ENCODE measurements at regions not wholly inside any gene's neighbourhood (a gene's known extent, or its start where the extent isn't known, plus 50 kb on each side); places are given as distances from the start of the nearest gene placed in this dataset.

DNA sequence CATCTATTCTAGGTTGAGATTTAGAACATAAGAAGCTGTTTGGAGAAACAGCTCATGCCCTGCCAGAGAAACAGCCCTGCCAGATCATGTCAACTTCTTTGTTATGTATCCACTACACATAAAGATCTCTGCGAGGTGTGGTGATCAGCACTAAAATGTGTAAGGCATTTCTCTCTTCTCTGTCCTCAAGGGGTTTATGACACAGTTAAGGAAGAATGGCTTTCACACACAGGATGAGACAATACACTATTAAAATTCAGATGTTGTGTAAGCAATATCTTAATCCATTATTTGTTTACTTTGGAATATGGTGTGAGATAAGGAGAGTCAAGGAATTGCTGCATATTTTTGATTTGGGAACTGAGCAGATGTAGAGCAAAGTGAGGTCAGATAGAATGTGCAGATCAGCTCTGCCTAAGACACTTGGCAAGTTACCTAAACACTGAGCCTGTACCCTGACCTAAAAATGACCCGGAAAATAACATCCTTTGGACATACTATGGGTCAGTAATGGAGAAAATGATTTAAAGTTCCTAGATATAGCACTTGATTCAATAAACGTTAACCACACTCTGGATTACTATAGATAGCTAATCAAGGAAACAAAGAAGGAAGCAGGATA lies 434.7 kb upstream of the PDZRN3 start:
- WGBS (ENCODE audit: insufficient coverage) = no CpG with 5 or more reads among the region's 3 CpGs
- no peaks in the 10 kb centered on the region for H3K9me3 ChIP-seq

DNA sequence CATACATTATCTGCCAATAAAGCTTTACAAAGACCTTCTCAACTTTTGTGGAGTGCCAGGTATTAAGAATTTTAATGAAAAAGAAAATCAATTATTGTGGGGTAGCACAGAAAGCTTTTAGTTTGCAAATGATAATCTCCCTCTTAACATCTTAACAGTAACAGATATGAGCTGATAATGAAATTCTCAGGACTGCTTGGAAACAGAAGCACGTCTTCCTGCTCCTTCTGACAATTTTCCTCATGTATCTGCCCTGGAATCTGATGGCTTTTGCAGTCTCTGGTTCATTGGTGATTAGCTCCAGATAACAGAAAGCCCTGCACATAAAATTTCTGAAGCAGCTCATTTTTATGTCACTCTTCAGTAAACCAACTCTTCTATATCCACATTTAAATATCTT lies 432.4 kb upstream of the PDZRN3 start:
- 22% methylated on average over 1 of the region's 1 CpG for WGBS (ENCODE audit: insufficient coverage)
- POLR2A ChIA-PET = no interaction called here
- peaks cover 10 to 25% (median 21%) of the 10 kb centered on the region in 3 donors for H3K9me3 Mint-ChIP-seq

More for the DNA sequence above, 434.7 kb upstream of the PDZRN3 start:
- Mint-ChIP-seq H3K27ac (no peak overlapping the region), H3K4me1 (no peaks in the 10 kb centered on the region), H3K9me3 (peaks cover 7 to 23% (median 22%) of the 10 kb centered on the region in 3 donors), H3K4me3 (no peak overlapping the region), H3K27me3 (no peaks in the 10 kb centered on the region), H3K36me3 (no peaks in the 10 kb centered on the region)
- H3K4me1 ChIP-seq (ENCODE audit: control insufficient read depth in 1 of 2, extremely low read depth in 1 of 2, insufficient read depth in 2 of 2, low read length in 2 of 2) = no peaks in the 10 kb centered on the region
- CTCF ChIA-PET = no interaction called here
- DNase-seq = no peak
- no peaks in the 10 kb centered on the region for H3K36me3 ChIP-seq (ENCODE audit: control insufficient read depth in 2 of 2, extremely low read depth in 1 of 2, insufficient read depth in 1 of 2, low read length in 1 of 2)
- no peak overlapping the region for H3K27ac ChIP-seq (ENCODE audit: low read length)
- POLR2A ChIA-PET = no interaction called here
- no peak overlapping the region for H3K4me3 ChIP-seq (ENCODE audit: control insufficient read depth in 1 of 2, extremely low read depth in 1 of 2, low read length in 1 of 2)
- ATAC-seq (replicated peaks in 1 of 4) = no peak
- H3K27me3 ChIP-seq (replicated peaks in 1 of 2; ENCODE audit: control insufficient read depth in 2 of 2, extremely low read depth in 1 of 2, insufficient read depth in 2 of 2, low read length in 1 of 2) = no peaks in the 10 kb centered on the region

DNA sequence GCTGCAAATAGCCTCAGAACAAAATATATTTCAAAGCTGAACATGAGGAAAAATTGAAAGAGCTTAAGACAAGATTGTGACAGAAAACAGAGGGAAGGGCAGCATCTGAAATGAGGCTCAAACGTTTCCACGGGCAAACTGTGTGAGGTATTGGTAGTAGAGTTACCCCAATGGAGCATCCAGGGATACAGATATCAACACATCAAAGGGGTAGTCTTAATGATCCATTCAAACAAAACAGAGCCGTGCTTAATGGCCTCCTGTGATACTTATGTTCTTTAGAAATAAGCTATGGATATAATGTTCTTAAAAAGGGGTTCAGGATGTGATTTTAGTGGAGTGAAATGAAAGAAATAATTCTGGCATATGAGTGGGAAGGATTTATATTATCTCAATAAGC lies 430.3 kb upstream of the PDZRN3 start:
- POLR2A ChIA-PET = no interaction called here
- Mint-ChIP-seq H3K36me3 (no peaks in the 10 kb centered on the region), H3K27ac (no peak overlapping the region), H3K9me3 (peaks cover 13 to 21% (median 20%) of the 10 kb centered on the region in 3 donors), H3K4me3 (no peak overlapping the region), H3K27me3 (no peaks in the 10 kb centered on the region), H3K4me1 (no peaks in the 10 kb centered on the region)
- CTCF ChIA-PET = no interaction called here
- Histone ChIP-seq H3K4me1 (ENCODE audit: control insufficient read depth in 1 of 2, extremely low read depth in 1 of 2, insufficient read depth in 2 of 2, low read length in 2 of 2) (no peaks in the 10 kb centered on the region), H3K36me3 (ENCODE audit: control insufficient read depth in 2 of 2, extremely low read depth in 1 of 2, insufficient read depth in 1 of 2, low read length in 1 of 2) (no peaks in the 10 kb centered on the region), H3K27ac (ENCODE audit: low read length) (no peak overlapping the region), H3K9me3 (no peaks in the 10 kb centered on the region), H3K4me3 (ENCODE audit: control insufficient read depth in 1 of 2, extremely low read depth in 1 of 2, low read length in 1 of 2) (no peak overlapping the region), H3K27me3 (replicated peaks in 1 of 2; ENCODE audit: control insufficient read depth in 2 of 2, extremely low read depth in 1 of 2, insufficient read depth in 2 of 2, low read length in 1 of 2) (no peaks in the 10 kb centered on the region)
- ATAC-seq (replicated peaks in 1 of 4) (no peak), DNase-seq (no peak)
- WGBS (ENCODE audit: insufficient coverage) = no CpG with 5 or more reads among the region's 3 CpGs

More for the DNA sequence above, 432.4 kb upstream of the PDZRN3 start:
- Mint-ChIP-seq H3K27me3 (no peaks in the 10 kb centered on the region), H3K36me3 (no peaks in the 10 kb centered on the region), H3K27ac (no peak overlapping the region), H3K4me3 (no peak overlapping the region), H3K4me1 (no peaks in the 10 kb centered on the region)
- ATAC-seq (replicated peaks in 1 of 4) = no peak
- CTCF ChIA-PET = no interaction called here
- Histone ChIP-seq H3K4me1 (ENCODE audit: control insufficient read depth in 1 of 2, extremely low read depth in 1 of 2, insufficient read depth in 2 of 2, low read length in 2 of 2) (no peaks in the 10 kb centered on the region), H3K9me3 (no peaks in the 10 kb centered on the region), H3K27ac (ENCODE audit: low read length) (no peak overlapping the region), H3K4me3 (ENCODE audit: control insufficient read depth in 1 of 2, extremely low read depth in 1 of 2, low read length in 1 of 2) (no peak overlapping the region), H3K36me3 (ENCODE audit: control insufficient read depth in 2 of 2, extremely low read depth in 1 of 2, insufficient read depth in 1 of 2, low read length in 1 of 2) (no peaks in the 10 kb centered on the region), H3K27me3 (replicated peaks in 1 of 2; ENCODE audit: control insufficient read depth in 2 of 2, extremely low read depth in 1 of 2, insufficient read depth in 2 of 2, low read length in 1 of 2) (no peaks in the 10 kb centered on the region)
- DNase-seq = no peak

DNA sequence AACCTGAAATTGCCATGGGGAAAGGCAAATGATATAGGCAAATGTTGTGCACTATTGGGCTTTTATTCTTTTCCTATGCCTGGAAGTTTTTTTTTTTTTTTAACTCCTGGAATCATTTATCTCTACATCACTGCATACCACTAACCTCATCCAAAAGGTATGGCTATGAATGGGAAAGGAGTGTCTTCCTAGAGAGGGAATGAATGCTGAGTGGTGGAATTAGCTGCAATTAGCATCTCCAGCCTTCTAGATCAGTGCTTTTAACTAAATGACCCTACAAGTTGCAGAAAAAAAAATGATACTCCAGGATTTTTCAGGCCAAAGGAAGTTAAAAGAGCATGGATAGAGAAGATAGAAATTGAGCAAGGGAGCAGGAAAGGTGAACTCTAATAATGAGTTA lies 429.8 kb upstream of the PDZRN3 start:
- Mint-ChIP-seq H3K27me3 (no peaks in the 10 kb centered on the region), H3K4me3 (no peak overlapping the region), H3K36me3 (no peaks in the 10 kb centered on the region), H3K27ac (no peak overlapping the region), H3K4me1 (no peaks in the 10 kb centered on the region), H3K9me3 (peaks cover 13 to 17% (median 16%) of the 10 kb centered on the region in 3 donors)
- Histone ChIP-seq H3K27me3 (replicated peaks in 1 of 2; ENCODE audit: control insufficient read depth in 2 of 2, extremely low read depth in 1 of 2, insufficient read depth in 2 of 2, low read length in 1 of 2) (no peaks in the 10 kb centered on the region), H3K9me3 (no peaks in the 10 kb centered on the region), H3K27ac (ENCODE audit: low read length) (no peak overlapping the region), H3K36me3 (ENCODE audit: control insufficient read depth in 2 of 2, extremely low read depth in 1 of 2, insufficient read depth in 1 of 2, low read length in 1 of 2) (no peaks in the 10 kb centered on the region), H3K4me3 (ENCODE audit: control insufficient read depth in 1 of 2, extremely low read depth in 1 of 2, low read length in 1 of 2) (no peak overlapping the region), H3K4me1 (ENCODE audit: control insufficient read depth in 1 of 2, extremely low read depth in 1 of 2, insufficient read depth in 2 of 2, low read length in 2 of 2) (no peaks in the 10 kb centered on the region)
- no peak for DNase-seq
- ATAC-seq (replicated peaks in 1 of 4) = no peak
- ChIA-PET POLR2A (no interaction called here), CTCF (no interaction called here)

DNA sequence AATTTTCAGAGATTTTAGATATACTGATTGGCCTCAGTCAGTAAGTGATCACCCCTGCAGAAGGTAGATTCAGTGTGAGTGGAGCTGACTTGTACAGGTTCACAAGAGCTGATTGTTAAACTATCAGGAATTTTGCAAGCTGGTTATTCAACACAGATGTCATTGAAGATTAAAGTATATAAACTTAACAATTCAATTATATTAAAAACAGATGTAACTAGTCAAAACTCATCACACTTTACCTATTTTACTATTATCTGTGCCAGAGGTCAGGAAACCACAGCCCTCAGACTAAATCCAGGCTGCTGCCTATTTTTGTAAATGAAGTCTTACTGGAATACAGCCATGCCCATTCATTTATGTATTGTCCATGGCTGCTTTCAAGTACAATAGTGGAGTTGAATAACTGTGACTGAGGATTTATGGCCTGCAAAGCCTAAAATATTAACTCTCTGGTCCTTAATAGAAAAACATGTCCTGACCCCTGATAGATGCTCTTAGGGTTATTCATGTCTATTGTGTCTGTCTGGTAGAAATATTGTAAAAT lies 429.3 kb upstream of the PDZRN3 start:
- Mint-ChIP-seq H3K4me3 (no peak overlapping the region), H3K27me3 (no peaks in the 10 kb centered on the region), H3K9me3 (peaks cover 11 to 13% (median 13%) of the 10 kb centered on the region in 3 donors), H3K27ac (no peak overlapping the region), H3K36me3 (no peaks in the 10 kb centered on the region), H3K4me1 (no peaks in the 10 kb centered on the region)
- Histone ChIP-seq H3K4me1 (ENCODE audit: control insufficient read depth in 1 of 2, extremely low read depth in 1 of 2, insufficient read depth in 2 of 2, low read length in 2 of 2) (no peaks in the 10 kb centered on the region), H3K27ac (ENCODE audit: low read length) (no peak overlapping the region), H3K9me3 (no peaks in the 10 kb centered on the region), H3K36me3 (ENCODE audit: control insufficient read depth in 2 of 2, extremely low read depth in 1 of 2, insufficient read depth in 1 of 2, low read length in 1 of 2) (no peaks in the 10 kb centered on the region), H3K4me3 (ENCODE audit: control insufficient read depth in 1 of 2, extremely low read depth in 1 of 2, low read length in 1 of 2) (no peak overlapping the region), H3K27me3 (replicated peaks in 1 of 2; ENCODE audit: control insufficient read depth in 2 of 2, extremely low read depth in 1 of 2, insufficient read depth in 2 of 2, low read length in 1 of 2) (no peaks in the 10 kb centered on the region)
- DNase-seq = no peak
- ATAC-seq (replicated peaks in 1 of 4) = no peak
- ChIA-PET POLR2A (no interaction called here), CTCF (no interaction called here)

DNA sequence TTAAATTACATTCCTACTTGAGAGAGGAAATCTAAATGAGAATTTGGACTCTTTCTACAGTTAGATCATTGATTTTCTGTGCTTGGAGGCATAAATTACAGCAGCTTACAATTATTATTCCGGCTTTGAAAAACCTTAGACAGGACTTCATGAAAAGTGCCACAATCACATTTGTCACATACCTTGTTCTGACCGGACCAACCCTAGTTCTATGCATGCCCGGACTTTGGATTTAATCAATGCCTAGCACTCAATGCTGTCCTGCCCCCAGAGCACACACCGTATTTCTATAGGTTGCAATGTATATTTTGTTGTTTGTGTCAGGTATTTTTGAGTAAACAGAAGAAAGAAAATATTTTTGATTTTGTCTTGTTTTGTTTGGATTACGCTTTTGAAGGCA lies 424.7 kb upstream of the PDZRN3 start:
- no peaks in the 10 kb centered on the region for H3K4me1 Mint-ChIP-seq
- no peak for DNase-seq
- no peaks in the 10 kb centered on the region for H3K36me3 Mint-ChIP-seq
- no peaks in the 10 kb centered on the region for H3K9me3 ChIP-seq
- no peaks in the 10 kb centered on the region for H3K4me1 ChIP-seq (ENCODE audit: control insufficient read depth in 1 of 2, extremely low read depth in 1 of 2, insufficient read depth in 2 of 2, low read length in 2 of 2)
- H3K27me3 ChIP-seq (replicated peaks in 1 of 2; ENCODE audit: control insufficient read depth in 2 of 2, extremely low read depth in 1 of 2, insufficient read depth in 2 of 2, low read length in 1 of 2) = no peaks in the 10 kb centered on the region
- H3K27ac ChIP-seq (ENCODE audit: low read length) = no peak overlapping the region
- CTCF ChIA-PET = no interaction called here
- no peak overlapping the region for H3K4me3 Mint-ChIP-seq
- POLR2A ChIA-PET = no interaction called here
- ATAC-seq (replicated peaks in 1 of 4) = no peak
- H3K9me3 Mint-ChIP-seq = peaks cover 9 to 14% (median 11%) of the 10 kb centered on the region in 3 donors
- H3K27me3 Mint-ChIP-seq = no peaks in the 10 kb centered on the region
- no peak overlapping the region for H3K27ac Mint-ChIP-seq
- H3K4me3 ChIP-seq (ENCODE audit: control insufficient read depth in 1 of 2, extremely low read depth in 1 of 2, low read length in 1 of 2) = no peak overlapping the region
- 89% methylated on average over 4 of the region's 5 CpGs for WGBS (ENCODE audit: insufficient coverage)
- no peaks in the 10 kb centered on the region for H3K36me3 ChIP-seq (ENCODE audit: control insufficient read depth in 2 of 2, extremely low read depth in 1 of 2, insufficient read depth in 1 of 2, low read length in 1 of 2)

DNA sequence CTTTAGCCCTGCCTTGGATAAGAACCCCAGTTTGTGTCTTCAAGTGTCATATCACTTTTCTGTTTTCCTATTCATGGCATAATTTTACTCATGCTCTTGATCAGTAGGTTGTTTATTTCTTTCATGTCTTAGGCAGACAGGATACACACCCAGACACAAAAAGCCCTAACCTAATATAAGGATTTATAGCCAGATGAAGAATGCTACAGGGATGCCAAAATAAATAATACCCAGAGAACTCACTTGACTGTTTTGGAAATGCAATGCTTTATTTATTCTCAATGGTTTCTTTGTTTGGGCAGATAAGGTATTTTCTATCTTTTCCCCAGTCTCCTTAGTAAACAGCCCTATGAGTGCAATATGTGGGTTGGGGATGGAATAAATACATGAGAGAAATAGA lies 424.0 kb upstream of the PDZRN3 start:
- ChIA-PET CTCF (interaction anchor here in 1 of 2 donors (0.6 kb wide), 1 partner anchor 27 kb away, joined by 3 read pairs; no protein-coding TSS in a partner anchor), POLR2A (no interaction called here)
- Mint-ChIP-seq H3K9me3 (peaks cover 9 to 14% (median 11%) of the 10 kb centered on the region in 3 donors), H3K4me1 (no peaks in the 10 kb centered on the region), H3K4me3 (no peak overlapping the region), H3K36me3 (no peaks in the 10 kb centered on the region), H3K27me3 (no peaks in the 10 kb centered on the region), H3K27ac (no peak overlapping the region)
- DNase-seq = no peak
- Histone ChIP-seq H3K9me3 (no peaks in the 10 kb centered on the region), H3K4me3 (ENCODE audit: control insufficient read depth in 1 of 2, extremely low read depth in 1 of 2, low read length in 1 of 2) (no peak overlapping the region), H3K36me3 (ENCODE audit: control insufficient read depth in 2 of 2, extremely low read depth in 1 of 2, insufficient read depth in 1 of 2, low read length in 1 of 2) (no peaks in the 10 kb centered on the region), H3K27me3 (replicated peaks in 1 of 2; ENCODE audit: control insufficient read depth in 2 of 2, extremely low read depth in 1 of 2, insufficient read depth in 2 of 2, low read length in 1 of 2) (no peaks in the 10 kb centered on the region), H3K27ac (ENCODE audit: low read length) (no peak overlapping the region), H3K4me1 (ENCODE audit: control insufficient read depth in 1 of 2, extremely low read depth in 1 of 2, insufficient read depth in 2 of 2, low read length in 2 of 2) (no peaks in the 10 kb centered on the region)
- no peak for ATAC-seq (replicated peaks in 1 of 4)
